Gastrocnemius medialis (tissue), 4 donors: ENCODE measurements at regions not wholly inside any gene's neighbourhood (a gene's known extent, or its start where the extent isn't known, plus 50 kb on each side); places are given as distances from the start of the nearest gene placed in this dataset.

Source experiments
- POLR2A ChIP-seq, 2 donors: fragments of 450-650 bp; IDR thresholded peaks; one replicate each; pipeline ENCODE4 v1.6.1; 2017; ENCODE audit warnings: antibody characterized with exemption in 2 of 2, mild to moderate bottlenecking in 2 of 2, moderate library complexity in 2 of 2
- TF ChIP-seq, protein P1 (sequence below), 5 experiments: fragments of 450-650 bp in 3 of 5; fragments of 200-600 bp in 2 of 5; sonication (generic) in 2 of 5; IDR thresholded peaks in 4 of 5; conservative IDR thresholded peaks in 1 of 5; 1 replicate in 4 of 5; 2 replicates in 1 of 5; pipeline ENCODE4 v1.5.1; 2016 to 2019; ENCODE audit warnings: antibody characterized with exemption in 5 of 5, mild to moderate bottlenecking in 3 of 5, moderate library complexity in 3 of 5

DNA sequence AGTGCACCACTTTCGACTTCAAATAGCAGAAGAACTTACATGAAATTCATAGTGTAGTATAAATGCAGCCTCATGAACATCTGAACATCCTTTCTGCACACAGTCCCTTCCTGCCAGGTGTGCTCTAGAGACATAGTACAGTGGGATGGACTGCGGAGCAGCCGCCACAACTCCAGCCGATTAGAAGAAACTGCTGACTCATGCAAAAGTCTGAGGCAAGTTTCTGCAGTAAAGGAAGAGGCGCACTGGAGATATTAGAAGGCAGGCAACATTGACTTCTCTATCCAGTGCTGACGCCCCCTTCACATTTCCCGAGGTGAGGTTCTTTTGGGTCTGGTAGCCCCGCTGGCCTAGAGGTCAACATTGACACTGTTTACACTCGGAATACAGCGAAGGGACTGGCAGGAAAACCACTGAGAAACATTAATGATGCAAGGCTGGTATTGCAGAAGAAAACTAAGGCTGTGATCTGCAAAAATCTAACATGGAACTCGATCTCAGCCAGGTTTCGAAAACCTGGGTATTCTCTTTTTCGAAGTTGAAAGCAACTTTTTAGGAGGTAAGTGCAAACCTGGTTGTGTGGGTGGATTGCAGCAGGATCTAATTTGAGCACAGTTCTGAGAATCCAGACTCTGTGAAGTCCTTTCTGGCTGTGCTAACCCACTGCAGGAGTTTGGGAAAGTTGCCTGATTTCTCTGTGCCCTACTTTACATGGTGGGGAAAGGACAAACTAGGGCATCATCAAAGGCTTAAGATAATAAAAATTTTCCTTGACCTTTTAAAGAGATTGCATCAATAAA, 90.7 kb downstream of the CDC7 start:
- TF ChIP-seq, protein P1, sequence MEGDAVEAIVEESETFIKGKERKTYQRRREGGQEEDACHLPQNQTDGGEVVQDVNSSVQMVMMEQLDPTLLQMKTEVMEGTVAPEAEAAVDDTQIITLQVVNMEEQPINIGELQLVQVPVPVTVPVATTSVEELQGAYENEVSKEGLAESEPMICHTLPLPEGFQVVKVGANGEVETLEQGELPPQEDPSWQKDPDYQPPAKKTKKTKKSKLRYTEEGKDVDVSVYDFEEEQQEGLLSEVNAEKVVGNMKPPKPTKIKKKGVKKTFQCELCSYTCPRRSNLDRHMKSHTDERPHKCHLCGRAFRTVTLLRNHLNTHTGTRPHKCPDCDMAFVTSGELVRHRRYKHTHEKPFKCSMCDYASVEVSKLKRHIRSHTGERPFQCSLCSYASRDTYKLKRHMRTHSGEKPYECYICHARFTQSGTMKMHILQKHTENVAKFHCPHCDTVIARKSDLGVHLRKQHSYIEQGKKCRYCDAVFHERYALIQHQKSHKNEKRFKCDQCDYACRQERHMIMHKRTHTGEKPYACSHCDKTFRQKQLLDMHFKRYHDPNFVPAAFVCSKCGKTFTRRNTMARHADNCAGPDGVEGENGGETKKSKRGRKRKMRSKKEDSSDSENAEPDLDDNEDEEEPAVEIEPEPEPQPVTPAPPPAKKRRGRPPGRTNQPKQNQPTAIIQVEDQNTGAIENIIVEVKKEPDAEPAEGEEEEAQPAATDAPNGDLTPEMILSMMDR (IDR thresholded peaks at IDR 0.05 in 4 of 5, conservative IDR thresholded peaks at IDR 0.05 in 1 of 5) = no peak
- TF ChIP-seq POLR2A (IDR thresholded peaks at IDR 0.05) = no peak
